ENCODE measurements at regions not wholly inside any gene's neighbourhood (a gene's known extent, or its start where the extent isn't known, plus 50 kb on each side); places are given as distances from the start of the nearest gene placed in this dataset.

GRCh38 chr20:19930426-19930825, 86.7 kb upstream of the NAA20 start:
- DNase-seq: no peak

- no peak for DNase-seq
Measured at GRCh38 chr20:19932170-19932667, 84.9 kb upstream of the NAA20 start.

GRCh38 chr20:19934792-19935491, 82.2 kb upstream of the NAA20 start:
- DNase-seq: no peak

- DNase-seq: no peak
Measured at GRCh38 chr20:19935842-19936241, 81.3 kb upstream of the NAA20 start.

GRCh38 chr20:19936466-19937200, 80.5 kb upstream of the NAA20 start:
- DNase-seq: no peak

- peak; percentile 14 to 19 for DNase-seq
Measured at GRCh38 chr20:19937218-19937617, 79.9 kb upstream of the NAA20 start.

- DNase-seq: peak in 1 of 2 experiments; percentile 24
Measured at GRCh38 chr20:19937651-19938420, 79.3 kb upstream of the NAA20 start.

GRCh38 chr20:19938421-19939090, 78.6 kb upstream of the NAA20 start:
- no peak for DNase-seq

- DNase-seq: no peak
Measured at GRCh38 chr20:19940988-19941460, 76.1 kb upstream of the NAA20 start.

- DNase-seq: no peak
Measured at GRCh38 chr20:19942611-19943010, 74.6 kb upstream of the NAA20 start.

GRCh38 chr20:19943061-19943521, 74.1 kb upstream of the NAA20 start:
- DNase-seq: no peak

GRCh38 chr20:19944772-19945459, 72.2 kb upstream of the NAA20 start:
- peak; percentile 47 to 53 for DNase-seq

GRCh38 chr20:19945732-19946670, 71.2 kb upstream of the NAA20 start:
- DNase-seq: no peak

- peak in 1 of 2 experiments; percentile 18 for DNase-seq
Measured at GRCh38 chr20:19947611-19948264, 69.4 kb upstream of the NAA20 start.

- DNase-seq: no peak
Measured at GRCh38 chr20:19949195-19949867, 67.8 kb upstream of the NAA20 start.

- no peak for DNase-seq
Measured at GRCh38 chr20:19950042-19950441, 67.1 kb upstream of the NAA20 start.

- DNase-seq: no peak
Measured at GRCh38 chr20:19952392-19952791, 64.8 kb upstream of the NAA20 start.

GRCh38 chr20:19953606-19954005, 63.6 kb upstream of the NAA20 start:
- DNase-seq: no peak

GRCh38 chr20:19956976-19957375, 60.2 kb upstream of the NAA20 start:
- no peak for DNase-seq

- DNase-seq: no peak
Measured at GRCh38 chr20:19958219-19958618, 58.9 kb upstream of the NAA20 start.
